HUES64 (cell line): ENCODE measurements at regions not wholly inside any gene's neighbourhood (a gene's known extent, or its start where the extent isn't known, plus 50 kb on each side); places are given as distances from the start of the nearest gene placed in this dataset.

ENCODE experiments used
- H3K27ac ChIP-seq: 2 replicates; pipeline ENCODE4 v1.7.0; 2013; ENCODE audit warnings: low read depth, low read length, inconsistent platforms
- H3K27me3 ChIP-seq: 2 replicates; pipeline ENCODE4 v1.6.1; 2013; ENCODE audit warnings: mild to moderate bottlenecking, low read length; ENCODE audit not compliant: insufficient read depth
- H3K36me3 ChIP-seq: 2 replicates; pipeline ENCODE4 v1.6.1; 2013; ENCODE audit warnings: mild to moderate bottlenecking, low read length; ENCODE audit not compliant: insufficient read depth
- H3K4me1 ChIP-seq: 2 replicates; pipeline ENCODE4 v1.6.1; 2013; ENCODE audit warnings: mild to moderate bottlenecking, low read length, moderate library complexity; ENCODE audit not compliant: insufficient read depth
- H3K4me3 ChIP-seq: 2 replicates; pipeline ENCODE4 v1.5.1; 2013; ENCODE audit warnings: mild to moderate bottlenecking, low read length, moderate library complexity
- H3K9ac ChIP-seq: 2 replicates; pipeline ENCODE4 v1.6.1; 2013; ENCODE audit warnings: mild to moderate bottlenecking, low read depth, low read length
- H3K9me3 ChIP-seq: 2 replicates; pipeline ENCODE4 v1.6.1; 2013; ENCODE audit warnings: low read depth, low read length; ENCODE audit not compliant: insufficient read depth
- WGBS: fragments of 150-250, 120-280 bp; methylation state at CpG from one replicate; pipeline ENCODE4 v1.1.7; 2013; ENCODE audit warnings: missing lambda C conversion rate; 5-methylcytosine and 5-hydroxymethylcytosine counted together

DNA sequence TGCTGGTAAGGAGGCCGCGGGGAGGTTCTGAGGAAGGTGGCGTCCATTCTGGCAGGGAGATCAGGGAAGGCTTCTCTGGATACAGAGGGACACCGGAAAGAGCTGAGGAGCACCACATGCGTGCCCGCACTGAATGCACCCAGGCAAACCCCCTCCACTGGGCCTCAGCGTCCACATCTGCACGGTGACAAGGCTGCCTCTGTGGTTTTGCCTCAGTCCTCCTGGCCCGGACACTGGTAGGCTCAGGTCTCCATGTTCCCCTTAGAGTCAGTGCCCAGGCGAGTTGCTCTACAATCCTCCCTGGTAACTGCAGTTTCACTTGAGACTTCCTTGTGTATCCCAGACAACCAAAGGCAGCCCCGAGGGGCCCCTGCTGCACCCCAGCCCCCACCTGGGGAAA lies 173.3 kb downstream of the MELK start:
- H3K9me3 ChIP-seq, result no peaks in the 10 kb centered on the region
- no peaks in the 10 kb centered on the region; the same call in none of the 2 replicates for H3K27me3 ChIP-seq
- H3K4me3 ChIP-seq, result no peak overlapping the region
- no peaks in the 10 kb centered on the region for H3K36me3 ChIP-seq
- 87% methylated on average over 11 of the region's 11 CpGs for WGBS
- H3K27ac ChIP-seq, result no peak overlapping the region
- H3K4me1 ChIP-seq, result no peaks in the 10 kb centered on the region
- H3K9ac ChIP-seq, result no peak overlapping the region

DNA sequence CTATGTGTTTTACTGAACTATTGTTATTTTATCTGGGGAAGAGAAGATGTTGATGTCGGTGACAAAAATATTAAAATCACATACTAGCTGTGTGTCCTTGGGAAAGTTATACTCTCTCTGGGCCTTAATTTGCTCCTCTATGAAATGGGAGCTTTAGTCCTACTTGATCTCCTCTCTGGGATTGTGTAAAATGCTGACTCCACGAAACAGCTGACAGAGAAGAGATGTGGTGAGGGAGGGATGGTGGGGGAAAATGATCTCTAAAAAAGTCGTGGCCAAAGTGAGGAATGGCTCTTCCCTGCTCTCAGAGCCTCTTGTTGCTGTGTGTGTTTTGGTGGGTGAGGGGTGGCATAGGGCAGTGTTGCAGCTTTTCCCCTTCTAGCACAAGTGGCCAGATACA lies 173.7 kb downstream of the MELK start:
- H3K9ac ChIP-seq, result no peak overlapping the region
- 59% methylated on average over 2 of the region's 3 CpGs for WGBS
- no peaks in the 10 kb centered on the region for H3K9me3 ChIP-seq
- H3K27ac ChIP-seq, result no peak overlapping the region
- no peak overlapping the region for H3K4me3 ChIP-seq
- H3K4me1 ChIP-seq, result no peaks in the 10 kb centered on the region
- H3K27me3 ChIP-seq, result no peaks in the 10 kb centered on the region; the same call in none of the 2 replicates
- H3K36me3 ChIP-seq, result no peaks in the 10 kb centered on the region

DNA sequence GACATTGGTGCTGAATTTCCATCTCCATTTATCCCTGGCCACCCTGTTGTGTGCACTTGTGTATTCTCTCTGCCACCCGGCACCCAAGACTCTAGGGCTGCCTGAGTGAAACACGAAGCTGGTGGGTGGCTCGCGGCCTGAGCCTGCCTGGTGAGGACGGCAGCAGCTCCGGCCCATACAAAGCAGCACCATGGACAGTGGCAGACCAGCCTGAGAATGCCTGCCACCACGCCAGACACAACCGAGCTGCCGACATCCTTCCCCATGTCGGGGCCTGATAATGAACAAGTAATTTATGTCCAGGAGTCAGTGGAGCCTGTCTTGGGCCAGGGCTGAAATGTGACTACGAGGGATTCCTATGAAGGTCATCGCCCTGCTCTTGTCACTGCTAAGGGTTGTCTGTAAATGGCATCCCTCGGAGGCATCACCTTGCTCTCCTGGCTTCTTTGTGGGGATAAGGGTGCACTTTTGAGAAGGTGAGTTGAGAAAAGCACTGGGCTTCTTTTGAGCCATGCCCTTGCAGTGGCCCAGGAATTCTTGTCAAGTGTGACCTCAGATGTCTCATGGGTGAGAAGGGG lies 175.7 kb downstream of the MELK start:
- H3K9ac ChIP-seq, result no peak overlapping the region
- no peaks in the 10 kb centered on the region for H3K4me1 ChIP-seq
- 35% methylated on average over 13 of the region's 13 CpGs for WGBS
- no peaks in the 10 kb centered on the region for H3K9me3 ChIP-seq
- H3K4me3 ChIP-seq, result no peak overlapping the region
- no peak overlapping the region for H3K27ac ChIP-seq
- H3K27me3 ChIP-seq, result peaks cover 6% of the 10 kb centered on the region
- H3K36me3 ChIP-seq, result no peaks in the 10 kb centered on the region

DNA sequence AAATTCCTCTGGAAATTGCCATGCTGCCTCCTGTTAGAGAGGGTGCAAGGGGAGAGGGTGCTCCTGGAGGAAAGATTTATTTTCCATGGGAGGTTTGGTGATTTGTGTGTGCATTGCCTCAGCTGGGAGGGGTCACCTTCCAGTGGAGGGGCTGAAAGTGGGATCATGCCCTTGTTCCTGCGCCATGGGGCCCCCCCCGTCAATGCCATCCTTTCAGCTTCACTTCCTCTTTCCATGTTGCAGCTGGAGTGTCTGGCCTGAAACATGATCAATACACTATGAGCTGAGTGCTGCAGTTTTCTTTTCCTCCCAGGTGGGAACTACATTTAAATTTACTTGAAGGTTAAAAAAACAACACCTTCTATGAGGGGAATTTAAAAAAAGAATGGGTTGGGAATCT lies 176.8 kb downstream of the MELK start:
- Histone ChIP-seq H3K4me3 (no peak overlapping the region), H3K9ac (no peak overlapping the region), H3K36me3 (no peaks in the 10 kb centered on the region), H3K27ac (no peak overlapping the region), H3K27me3 (peaks cover 15% of the 10 kb centered on the region), H3K9me3 (no peaks in the 10 kb centered on the region), H3K4me1 (no peaks in the 10 kb centered on the region)
- 93% methylated on average over 2 of the region's 2 CpGs for WGBS

DNA sequence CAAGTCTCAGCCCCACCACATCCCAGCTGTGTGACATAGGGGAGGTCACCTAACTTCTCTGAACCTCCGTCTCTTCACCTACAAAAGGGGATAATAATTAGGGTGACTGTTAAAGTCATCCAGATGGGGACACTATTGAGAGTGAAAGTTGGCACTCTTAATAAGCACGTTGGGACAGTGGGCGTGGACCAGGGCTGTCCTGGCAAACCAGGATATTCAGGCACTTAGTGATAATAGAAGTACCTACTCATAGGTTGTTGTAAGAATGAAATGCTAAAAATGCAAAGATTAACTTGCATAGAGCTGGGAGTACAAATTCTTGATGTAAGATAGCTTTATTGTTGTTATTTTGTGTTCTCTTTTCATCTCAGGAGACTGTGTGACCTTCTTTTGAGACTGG lies 177.9 kb downstream of the MELK start:
- no peaks in the 10 kb centered on the region for H3K9me3 ChIP-seq
- WGBS, result 65% methylated on average over 3 of the region's 3 CpGs
- no peak overlapping the region for H3K4me3 ChIP-seq
- H3K36me3 ChIP-seq, result no peaks in the 10 kb centered on the region
- no peak overlapping the region for H3K27ac ChIP-seq
- no peaks in the 10 kb centered on the region for H3K4me1 ChIP-seq
- H3K9ac ChIP-seq, result no peak overlapping the region
- peaks cover 17% of the 10 kb centered on the region for H3K27me3 ChIP-seq

DNA sequence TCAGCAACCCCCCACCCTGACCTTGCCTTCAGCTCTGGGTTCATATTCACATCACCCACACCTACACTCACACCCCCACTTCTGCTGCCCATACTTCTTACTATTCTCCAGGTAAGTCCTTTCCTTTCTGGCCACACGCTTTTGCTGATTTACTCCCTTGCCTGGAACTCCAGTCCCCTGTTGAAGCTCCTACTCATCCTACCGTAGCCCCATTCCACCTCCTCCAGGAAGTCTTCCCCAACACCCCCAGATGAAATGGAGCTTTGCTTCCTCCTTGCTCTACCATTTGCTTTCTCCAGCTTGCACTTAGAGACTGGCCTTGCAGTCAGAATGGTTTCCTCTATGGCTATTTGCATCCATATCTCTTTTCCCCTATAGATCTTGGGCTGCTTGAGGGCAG lies 182.3 kb downstream of the MELK start:
- H3K9me3 ChIP-seq, result no peaks in the 10 kb centered on the region
- WGBS, result 82% methylated on average over 2 of the region's 2 CpGs
- H3K27ac ChIP-seq, result no peak overlapping the region
- H3K4me3 ChIP-seq, result no peak overlapping the region
- no peaks in the 10 kb centered on the region for H3K36me3 ChIP-seq
- no peaks in the 10 kb centered on the region for H3K4me1 ChIP-seq
- H3K9ac ChIP-seq, result no peak overlapping the region
- H3K27me3 ChIP-seq, result peaks cover 21% of the 10 kb centered on the region

DNA sequence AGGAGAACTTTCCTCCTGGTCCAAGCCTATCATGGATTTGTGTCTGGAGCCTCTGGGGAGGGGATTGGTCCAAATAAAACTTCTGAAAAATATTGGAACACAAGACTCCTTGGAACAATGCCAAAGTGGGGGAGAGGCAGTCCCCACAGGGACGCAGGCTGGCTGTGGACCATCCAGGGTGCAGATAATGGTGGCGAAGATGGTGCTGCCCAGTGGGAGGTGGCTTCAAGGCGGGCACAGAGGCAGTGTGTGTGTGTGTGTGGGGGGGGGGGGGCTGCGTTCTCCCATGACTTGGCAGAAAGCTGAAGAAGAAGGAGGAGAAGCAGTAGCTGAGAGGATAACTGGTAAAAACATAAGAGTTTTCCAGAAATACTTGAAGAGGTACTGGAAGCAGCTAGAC lies 186.4 kb downstream of the MELK start:
- Histone ChIP-seq H3K9me3 (no peaks in the 10 kb centered on the region), H3K9ac (no peak overlapping the region), H3K27me3 (peaks cover 9% of the 10 kb centered on the region)

DNA sequence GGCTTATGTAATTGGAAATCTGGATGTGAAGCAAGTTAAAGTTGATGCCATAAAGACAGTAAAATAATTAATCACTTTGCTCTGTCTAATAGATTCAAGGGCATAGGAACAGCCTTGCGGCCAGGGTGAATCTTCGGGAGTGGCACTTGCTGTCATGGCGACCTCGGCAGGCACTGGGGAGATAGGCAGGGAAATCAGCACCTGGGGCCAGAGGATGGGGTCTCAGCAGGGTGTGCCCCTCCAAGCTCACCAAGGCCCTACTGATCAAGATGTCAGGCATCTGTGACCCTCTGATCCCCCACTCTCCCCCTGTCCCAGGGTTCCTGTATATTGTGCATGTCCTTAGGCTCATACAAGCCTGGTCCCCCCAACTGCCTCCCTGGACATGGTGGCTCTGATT lies 187.3 kb downstream of the MELK start:
- H3K27ac ChIP-seq, result no peak overlapping the region
- 93% methylated on average over 4 of the region's 4 CpGs for WGBS
- H3K9me3 ChIP-seq, result no peaks in the 10 kb centered on the region
- no peak overlapping the region for H3K4me3 ChIP-seq
- no peaks in the 10 kb centered on the region for H3K36me3 ChIP-seq
- H3K27me3 ChIP-seq, result peaks cover 5% of the 10 kb centered on the region
- no peak overlapping the region for H3K9ac ChIP-seq
- no peaks in the 10 kb centered on the region for H3K4me1 ChIP-seq

More for the DNA sequence above, 186.4 kb downstream of the MELK start:
- H3K4me1 ChIP-seq, result no peaks in the 10 kb centered on the region
- no peaks in the 10 kb centered on the region for H3K36me3 ChIP-seq
- WGBS, result 87% methylated on average over 3 of the region's 4 CpGs
- no peak overlapping the region for H3K27ac ChIP-seq
- H3K4me3 ChIP-seq, result no peak overlapping the region

DNA sequence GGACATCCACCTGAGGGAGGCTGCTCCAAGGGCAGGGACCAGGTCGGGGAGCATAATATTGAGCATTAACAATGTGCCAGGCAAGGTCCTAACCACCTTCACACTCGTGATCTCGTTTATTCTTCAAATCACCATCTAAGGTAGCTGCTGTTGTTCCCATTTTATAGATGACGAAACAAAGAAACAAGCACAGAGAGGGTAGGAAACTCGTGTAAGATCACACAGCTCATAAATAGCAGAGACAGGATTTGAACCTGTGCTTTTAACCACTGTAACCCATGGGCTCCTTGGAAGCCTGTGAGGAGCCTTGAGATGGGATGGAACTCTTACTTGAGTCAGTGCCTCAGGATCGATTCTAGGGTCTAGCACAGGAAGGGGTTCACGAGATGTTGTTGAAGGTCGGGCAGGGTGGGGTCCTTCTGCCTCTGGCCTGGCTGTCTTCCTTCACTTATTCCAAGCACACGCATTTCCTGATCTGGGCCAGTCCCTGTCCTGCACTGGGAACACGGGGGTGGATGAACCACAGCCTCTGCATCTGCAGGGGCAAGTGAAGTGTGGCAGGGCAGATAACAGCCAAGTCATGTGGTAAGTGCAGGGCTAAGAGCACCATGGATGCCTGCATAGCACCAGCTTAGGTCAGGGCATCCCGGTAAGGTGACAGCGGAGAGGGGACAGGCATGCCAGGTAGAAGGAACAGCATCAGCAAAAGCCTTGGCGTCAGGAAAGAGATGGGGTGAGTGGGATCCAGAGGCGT lies 188.1 kb downstream of the MELK start:
- no peak overlapping the region for H3K9ac ChIP-seq
- no peaks in the 10 kb centered on the region for H3K9me3 ChIP-seq
- H3K36me3 ChIP-seq, result no peaks in the 10 kb centered on the region
- H3K4me3 ChIP-seq, result no peak overlapping the region
- no peaks in the 10 kb centered on the region for H3K4me1 ChIP-seq
- H3K27ac ChIP-seq, result no peak overlapping the region
- peaks cover 2% of the 10 kb centered on the region; the same call in 1 of the 2 replicates for H3K27me3 ChIP-seq
- 87% methylated on average over 14 of the region's 14 CpGs for WGBS

DNA sequence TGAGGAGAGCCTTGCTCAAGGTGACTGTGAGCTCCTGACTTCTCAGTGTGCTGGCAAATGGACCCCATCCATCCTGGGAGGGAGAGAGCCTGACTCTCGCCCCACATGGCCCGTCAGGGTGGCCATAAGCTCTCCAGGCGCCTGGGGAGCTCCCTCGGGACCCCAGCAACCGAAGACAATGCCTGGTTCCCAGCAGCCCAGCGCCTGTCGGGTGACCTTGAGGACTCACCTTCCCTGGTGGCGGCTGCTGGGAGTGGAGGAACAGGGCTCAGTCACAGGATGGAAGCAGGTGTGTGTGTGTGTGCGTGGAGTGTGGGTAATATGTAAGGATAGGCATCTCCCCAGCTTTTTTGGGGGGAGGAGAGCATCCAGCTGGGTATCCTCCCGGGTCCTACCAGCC lies 190.3 kb downstream of the MELK start:
- 0 out of 2 replicates have a peak, but pooled peaks cover 7% of the 10 kb centered on the region for H3K27me3 ChIP-seq
- 81% methylated on average over 10 of the region's 10 CpGs for WGBS
- no peak overlapping the region; the same call in 1 of the 2 replicates for H3K9ac ChIP-seq
- H3K4me3 ChIP-seq, result no peak overlapping the region
- no peaks in the 10 kb centered on the region for H3K4me1 ChIP-seq
- no peak overlapping the region for H3K27ac ChIP-seq
- no peaks in the 10 kb centered on the region for H3K9me3 ChIP-seq
- H3K36me3 ChIP-seq, result no peaks in the 10 kb centered on the region

DNA sequence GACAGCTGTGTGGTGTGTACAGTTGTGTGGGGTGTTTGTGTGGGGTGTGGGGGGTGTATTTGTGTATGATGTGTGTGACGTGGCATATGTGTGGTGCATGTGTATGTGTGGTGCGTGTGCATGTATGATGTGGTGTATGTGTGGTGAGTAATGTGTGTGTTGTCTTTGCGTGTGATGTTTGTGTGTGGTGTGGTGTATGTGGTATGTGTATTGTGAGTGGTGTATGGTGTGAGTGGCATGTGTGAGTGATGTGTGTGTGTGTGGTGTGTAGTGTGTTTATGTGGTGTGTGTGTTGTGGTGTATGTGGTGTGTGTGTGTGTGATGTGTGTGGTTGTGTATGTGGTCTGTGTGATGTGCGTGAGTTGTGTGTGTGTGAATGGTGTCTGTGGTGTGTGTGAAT lies 191.1 kb downstream of the MELK start:
- Histone ChIP-seq H3K27me3 (0 out of 2 replicates have a peak, but pooled peaks cover 7% of the 10 kb centered on the region), H3K4me3 (no peak overlapping the region), H3K9ac (no peak overlapping the region), H3K9me3 (no peaks in the 10 kb centered on the region), H3K4me1 (no peaks in the 10 kb centered on the region), H3K27ac (no peak overlapping the region), H3K36me3 (no peaks in the 10 kb centered on the region)
- 93% methylated on average over 4 of the region's 4 CpGs for WGBS
